Anterior cingulate cortex (tissue), 58 donors: ENCODE measurements at regions not wholly inside any gene's neighbourhood (a gene's known extent, or its start where the extent isn't known, plus 50 kb on each side); places are given as distances from the start of the nearest gene placed in this dataset.
"Not testable (repeated sequence)": the region's sequence is repeated elsewhere in the genome, so short reads cannot be mapped to it uniquely, and the experiment has no call there.

Source experiments
- DNase-seq, 58 donors: peaks; one replicate each; lab custom pipeline; 2025; lab: John Stamatoyannopoulos, UW

GRCh38 chr1:234893359-234893724 is 235.3 kb downstream of the TOMM20 start:
- DNase-seq: no peak

GRCh38 chr1:234892642-234893041 is 236.0 kb downstream of the TOMM20 start:
- no peak for DNase-seq

- DNase-seq: no peak
Observed at GRCh38 chr1:234891427-234891826, 237.2 kb downstream of the TOMM20 start.

- DNase-seq: no peak
Observed at GRCh38 chr1:234889643-234890042, 239.0 kb downstream of the TOMM20 start.

GRCh38 chr1:234888247-234888646 is 240.4 kb downstream of the TOMM20 start:
- DNase-seq: not testable (repeated sequence)

GRCh38 chr1:234887016-234887900 is 241.4 kb downstream of the TOMM20 start:
- DNase-seq: no peak

GRCh38 chr1:234886081-234886984 is 242.3 kb downstream of the TOMM20 start:
- no peak for DNase-seq

- DNase-seq: no peak
Observed at GRCh38 chr1:234885601-234886000, 243.0 kb downstream of the TOMM20 start.

- DNase-seq: no peak
Observed at GRCh38 chr1:234884701-234885100, 243.9 kb downstream of the TOMM20 start.

GRCh38 chr1:234884006-234884405 is 244.6 kb downstream of the TOMM20 start:
- no peak for DNase-seq

- no peak for DNase-seq
Observed at GRCh38 chr1:234882898-234883297, 245.7 kb downstream of the TOMM20 start.

GRCh38 chr1:234881893-234882771 is 246.5 kb downstream of the TOMM20 start:
- DNase-seq: no peak

- no peak for DNase-seq
Observed at GRCh38 chr1:234879147-234880080, 249.2 kb downstream of the TOMM20 start.

GRCh38 chr1:234878288-234878687 is 250.3 kb downstream of the TOMM20 start:
- no peak for DNase-seq

GRCh38 chr1:234877761-234878160 is 250.9 kb downstream of the TOMM20 start:
- DNase-seq: no peak

GRCh38 chr1:234875953-234876855 is 252.4 kb downstream of the TOMM20 start:
- DNase-seq: no peak

GRCh38 chr1:234875328-234875952 is 253.2 kb downstream of the TOMM20 start:
- no peak for DNase-seq
